ENCODE measurements at regions not wholly inside any gene's neighbourhood (a gene's known extent, or its start where the extent isn't known, plus 50 kb on each side); places are given as distances from the start of the nearest gene placed in this dataset.
A peak's percentile ranks its signal among the peaks of the same experiment; 100 is the strongest.

- DNase-seq (ENCODE audit: low read depth) = no peak
- Histone ChIP-seq H3K36me3 (ENCODE audit: control insufficient read depth, insufficient read depth, low read length) (no peaks in the 10 kb centered on the region), H3K27me3 (ENCODE audit: control insufficient read depth, insufficient read depth, low read length) (peaks cover 4% of the 10 kb centered on the region), H3K4me3 (ENCODE audit: low read depth, low read length) (no peak overlapping the region)
- peak; percentile 27 for TF ChIP-seq CTCF (IDR thresholded peaks at IDR 0.05; ENCODE audit: insufficient read depth, low read length, poor library complexity, severe bottlenecking)
These were observed 183.1 kb upstream of the HNRNPA3 start for GRCh38 chr2:177029501-177029900.

DNA sequence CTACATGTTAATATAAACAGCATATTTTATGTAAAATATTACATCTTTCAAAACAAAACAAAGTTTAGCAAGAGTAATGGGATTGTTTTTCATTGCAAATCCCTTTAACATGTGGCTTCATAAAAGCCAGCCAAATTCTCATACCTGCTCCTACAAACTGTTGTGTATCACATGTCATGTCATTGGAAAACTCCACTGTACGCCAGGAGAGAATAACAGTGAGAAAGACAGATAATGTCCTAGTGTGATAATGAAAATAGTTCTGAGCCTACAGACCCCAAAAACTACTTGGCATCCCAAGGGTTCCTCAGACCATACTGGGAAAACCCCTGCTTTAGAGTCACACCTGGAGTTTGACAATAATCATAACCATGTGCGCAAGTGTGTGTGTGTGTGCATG lies 182.7 kb upstream of the HNRNPA3 start:
- DNase-seq (ENCODE audit: low read depth) = no peak
- Histone ChIP-seq H3K27me3 (ENCODE audit: control insufficient read depth, insufficient read depth, low read length) (peaks cover 4% of the 10 kb centered on the region), H3K4me3 (ENCODE audit: low read depth, low read length) (no peak overlapping the region), H3K36me3 (ENCODE audit: control insufficient read depth, insufficient read depth, low read length) (no peaks in the 10 kb centered on the region)
- no peak for TF ChIP-seq CTCF (IDR thresholded peaks at IDR 0.05; ENCODE audit: insufficient read depth, low read length, poor library complexity, severe bottlenecking)

DNA sequence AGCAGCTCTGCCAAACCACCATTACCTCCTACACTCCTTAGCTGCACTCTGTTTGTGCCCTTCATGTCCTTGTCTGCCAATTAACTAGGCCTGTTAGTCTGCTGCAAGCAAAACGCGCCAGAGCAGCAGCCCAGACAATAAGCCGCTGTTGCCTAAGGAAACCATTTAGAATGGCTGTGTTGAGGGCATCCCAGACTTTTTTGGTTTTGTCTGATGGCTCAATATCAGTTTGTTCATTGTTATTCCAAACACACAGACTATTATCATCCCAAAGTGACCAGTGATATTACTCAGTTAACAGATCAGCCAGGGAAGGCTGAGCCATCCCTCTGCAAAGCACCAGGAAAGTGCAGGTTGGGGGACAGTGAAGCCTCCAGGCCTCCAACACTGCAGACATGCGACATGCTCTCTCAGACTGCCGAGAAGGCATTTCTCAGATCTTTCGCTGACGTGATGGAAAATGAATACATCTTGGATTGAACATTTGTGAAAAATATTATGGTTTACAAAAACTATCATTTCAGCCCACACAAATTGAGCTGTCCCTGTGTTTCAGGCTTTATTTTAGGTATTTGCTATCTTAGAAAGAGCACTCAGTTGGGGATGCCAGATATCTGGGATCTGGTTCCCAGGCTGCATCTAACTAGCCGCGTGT lies 182.0 kb upstream of the HNRNPA3 start:
- Histone ChIP-seq H3K36me3 (ENCODE audit: control insufficient read depth, insufficient read depth, low read length) (no peaks in the 10 kb centered on the region), H3K4me3 (ENCODE audit: low read depth, low read length) (no peak overlapping the region), H3K27me3 (ENCODE audit: control insufficient read depth, insufficient read depth, low read length) (peaks cover 4% of the 10 kb centered on the region)
- no peak for TF ChIP-seq CTCF (IDR thresholded peaks at IDR 0.05; ENCODE audit: insufficient read depth, low read length, poor library complexity, severe bottlenecking)
- no peak for DNase-seq (ENCODE audit: low read depth)

- Histone ChIP-seq H3K36me3 (ENCODE audit: control insufficient read depth, insufficient read depth, low read length) (no peaks in the 10 kb centered on the region), H3K4me3 (ENCODE audit: low read depth, low read length) (no peak overlapping the region), H3K27me3 (ENCODE audit: control insufficient read depth, insufficient read depth, low read length) (peaks cover 2% of the 10 kb centered on the region)
- DNase-seq (ENCODE audit: low read depth) = no peak
- TF ChIP-seq CTCF (IDR thresholded peaks at IDR 0.05; ENCODE audit: insufficient read depth, low read length, poor library complexity, severe bottlenecking) = no peak
These were observed 181.0 kb upstream of the HNRNPA3 start for GRCh38 chr2:177031438-177032180.

DNA sequence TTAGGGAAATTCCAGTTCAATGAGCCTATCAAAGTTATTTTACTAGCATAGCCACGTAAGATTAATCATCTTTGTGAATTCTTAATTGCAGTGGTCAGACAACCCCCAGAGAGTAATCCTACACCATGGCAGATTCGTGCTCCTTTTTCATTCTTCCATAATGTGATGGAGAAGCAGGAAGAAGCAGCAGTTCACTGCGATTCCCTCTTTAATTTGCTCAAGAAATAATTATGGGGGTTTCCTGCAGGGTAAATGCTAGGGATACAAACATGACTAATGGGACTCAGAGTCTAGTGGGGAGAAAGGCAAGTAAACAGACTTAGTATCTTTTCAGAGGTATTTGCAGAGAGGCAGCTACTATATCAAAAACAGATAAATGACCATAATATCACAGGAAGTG lies 175.8 kb upstream of the HNRNPA3 start:
- peaks cover 3% of the 10 kb centered on the region for H3K27me3 ChIP-seq (ENCODE audit: control insufficient read depth, insufficient read depth, low read length)
- no peak for TF ChIP-seq CTCF (IDR thresholded peaks at IDR 0.05; ENCODE audit: insufficient read depth, low read length, poor library complexity, severe bottlenecking)
- no peak for DNase-seq (ENCODE audit: low read depth)
- no peaks in the 10 kb centered on the region for H3K36me3 ChIP-seq (ENCODE audit: control insufficient read depth, insufficient read depth, low read length)
- no peak overlapping the region for H3K4me3 ChIP-seq (ENCODE audit: low read depth, low read length)
